ENCODE measurements at regions not wholly inside any gene's neighbourhood (a gene's known extent, or its start where the extent isn't known, plus 50 kb on each side); places are given as distances from the start of the nearest gene placed in this dataset.

DNA sequence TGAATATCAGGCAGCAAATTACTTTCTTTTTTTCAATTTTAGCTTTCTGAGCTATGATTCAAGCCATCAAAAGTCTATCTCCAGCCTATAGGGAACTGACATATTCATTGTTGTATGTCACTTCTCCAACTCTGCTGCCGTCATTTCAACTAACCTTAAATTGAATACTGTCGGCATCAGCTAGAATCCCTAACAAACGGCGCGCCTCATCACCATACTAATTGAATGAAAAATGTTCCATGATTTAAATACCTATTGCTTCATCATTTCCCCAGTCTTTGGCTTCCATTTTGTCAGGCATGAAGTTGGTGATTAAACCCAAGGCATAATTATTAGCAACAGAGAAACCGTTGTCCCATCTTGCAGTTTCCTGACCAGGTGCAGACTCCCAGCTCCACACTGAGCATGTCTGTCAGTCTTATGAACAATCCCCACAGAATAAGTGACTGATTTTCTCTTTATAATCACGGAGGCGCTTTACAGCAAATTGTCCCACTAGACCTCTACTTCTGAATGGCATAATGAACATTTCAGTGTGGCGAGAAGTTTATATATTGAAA is 83.5 kb upstream of the NPY start:
- TF ChIP-seq, protein P1, sequence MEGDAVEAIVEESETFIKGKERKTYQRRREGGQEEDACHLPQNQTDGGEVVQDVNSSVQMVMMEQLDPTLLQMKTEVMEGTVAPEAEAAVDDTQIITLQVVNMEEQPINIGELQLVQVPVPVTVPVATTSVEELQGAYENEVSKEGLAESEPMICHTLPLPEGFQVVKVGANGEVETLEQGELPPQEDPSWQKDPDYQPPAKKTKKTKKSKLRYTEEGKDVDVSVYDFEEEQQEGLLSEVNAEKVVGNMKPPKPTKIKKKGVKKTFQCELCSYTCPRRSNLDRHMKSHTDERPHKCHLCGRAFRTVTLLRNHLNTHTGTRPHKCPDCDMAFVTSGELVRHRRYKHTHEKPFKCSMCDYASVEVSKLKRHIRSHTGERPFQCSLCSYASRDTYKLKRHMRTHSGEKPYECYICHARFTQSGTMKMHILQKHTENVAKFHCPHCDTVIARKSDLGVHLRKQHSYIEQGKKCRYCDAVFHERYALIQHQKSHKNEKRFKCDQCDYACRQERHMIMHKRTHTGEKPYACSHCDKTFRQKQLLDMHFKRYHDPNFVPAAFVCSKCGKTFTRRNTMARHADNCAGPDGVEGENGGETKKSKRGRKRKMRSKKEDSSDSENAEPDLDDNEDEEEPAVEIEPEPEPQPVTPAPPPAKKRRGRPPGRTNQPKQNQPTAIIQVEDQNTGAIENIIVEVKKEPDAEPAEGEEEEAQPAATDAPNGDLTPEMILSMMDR (IDR thresholded peaks at IDR 0.05): no peak

DNA sequence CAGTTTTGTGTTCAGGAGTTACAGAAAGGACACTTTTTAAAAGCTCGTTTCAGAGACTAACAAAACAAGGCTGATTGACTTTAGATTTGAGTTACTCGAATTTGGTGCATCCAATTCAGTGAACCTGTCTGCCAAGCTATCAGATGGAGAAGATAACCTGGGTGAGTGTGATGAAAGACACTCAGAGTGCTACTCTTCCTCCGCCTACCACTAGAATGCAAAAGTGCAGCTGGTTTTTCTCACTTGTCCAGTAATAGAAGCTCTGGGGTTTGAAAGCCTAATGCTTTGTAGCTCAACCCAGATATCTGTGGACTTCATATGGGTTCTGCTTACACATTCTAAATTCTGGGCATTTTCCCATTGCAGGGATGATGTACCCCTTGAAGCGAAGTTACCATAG is 82.8 kb upstream of the NPY start:
- TF ChIP-seq, protein P1 (IDR thresholded peaks at IDR 0.05): no peak

DNA sequence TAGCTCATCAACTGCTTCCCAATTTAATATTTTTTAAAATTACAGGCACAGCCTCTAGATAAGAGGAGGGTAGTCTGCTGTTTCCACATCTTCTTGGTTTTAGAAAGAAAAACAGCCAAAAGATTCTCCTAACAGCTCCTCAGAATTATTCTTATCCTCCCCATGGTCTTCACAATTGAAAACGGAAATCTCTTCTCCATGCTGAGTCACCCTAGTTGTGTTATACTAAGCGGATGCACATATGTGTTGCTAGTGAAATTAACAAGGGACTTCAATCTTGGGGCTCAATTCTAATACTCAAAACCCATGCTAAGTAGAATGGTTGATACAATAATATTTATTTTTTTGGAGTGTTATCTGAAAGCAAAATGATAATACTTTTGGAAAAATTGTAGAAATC is 71.9 kb upstream of the NPY start:
- TF ChIP-seq, protein P1 (IDR thresholded peaks at IDR 0.05): no peak

DNA sequence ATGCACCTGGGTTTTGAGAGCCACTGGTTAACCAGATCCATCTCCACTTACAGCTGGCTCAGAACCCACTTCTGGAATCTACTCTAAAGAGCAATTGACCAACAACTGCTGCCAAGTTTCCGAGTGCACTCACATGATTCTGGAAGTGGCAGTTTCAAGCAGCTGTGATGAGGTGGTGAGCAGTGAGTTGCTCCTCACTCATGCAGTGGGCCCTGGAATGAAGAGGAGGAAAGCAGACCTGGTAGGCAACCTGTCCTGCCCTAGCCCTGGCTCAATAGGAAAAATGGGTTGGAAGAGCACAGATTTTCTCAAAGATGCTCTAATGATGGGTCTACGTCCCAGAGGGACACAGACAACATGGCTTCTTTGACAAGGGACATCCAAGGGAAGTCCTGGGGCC is 70.7 kb upstream of the NPY start:
- TF ChIP-seq, protein P1 (IDR thresholded peaks at IDR 0.05): no peak

DNA sequence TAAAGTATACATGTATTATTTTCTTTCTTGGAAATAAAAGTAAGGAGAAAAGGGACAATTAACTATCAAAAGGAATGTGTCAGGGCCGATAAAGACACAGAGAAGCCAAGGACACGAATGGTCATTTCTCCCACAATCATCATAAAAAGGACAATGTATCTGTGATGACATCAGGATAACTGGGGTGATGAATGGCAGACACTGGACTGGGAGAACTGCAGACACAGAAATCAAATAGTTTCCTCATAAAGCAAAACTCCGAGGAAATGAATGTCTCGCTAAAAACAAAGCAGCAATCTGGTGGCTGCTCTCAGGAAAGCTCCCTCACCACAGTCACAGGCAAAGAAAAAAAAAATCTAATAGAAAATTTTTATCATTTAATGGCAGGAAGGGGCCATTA is 69.3 kb upstream of the NPY start:
- TF ChIP-seq, protein P1 (IDR thresholded peaks at IDR 0.05): no peak

DNA sequence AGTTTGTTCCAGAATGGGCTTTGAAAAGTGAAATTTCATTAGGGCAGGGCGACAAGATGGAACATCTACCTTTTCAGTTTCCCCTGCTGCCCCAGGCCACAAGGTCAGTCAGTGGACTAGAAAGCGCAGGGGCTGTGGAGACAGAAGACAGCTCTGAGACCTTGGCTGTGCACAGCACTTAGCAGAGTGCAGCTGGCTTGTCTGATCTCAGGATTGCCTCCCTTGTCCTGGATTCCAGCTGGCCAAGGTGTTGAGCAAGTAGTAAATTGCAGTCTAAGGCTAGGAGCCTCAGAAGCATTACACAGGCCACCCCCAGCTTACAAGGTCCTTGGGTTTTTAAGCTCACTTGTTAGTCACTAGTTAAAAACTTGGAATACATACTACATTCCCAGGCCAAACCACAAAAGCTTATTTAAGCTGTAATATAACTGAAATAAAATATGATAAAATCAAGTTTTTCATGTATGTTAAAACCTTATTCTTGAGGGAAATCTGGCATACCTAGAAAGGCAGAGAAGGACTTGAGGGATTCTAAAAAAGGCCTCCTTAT is 67.3 kb upstream of the NPY start:
- TF ChIP-seq, protein P1 (IDR thresholded peaks at IDR 0.05): no peak

DNA sequence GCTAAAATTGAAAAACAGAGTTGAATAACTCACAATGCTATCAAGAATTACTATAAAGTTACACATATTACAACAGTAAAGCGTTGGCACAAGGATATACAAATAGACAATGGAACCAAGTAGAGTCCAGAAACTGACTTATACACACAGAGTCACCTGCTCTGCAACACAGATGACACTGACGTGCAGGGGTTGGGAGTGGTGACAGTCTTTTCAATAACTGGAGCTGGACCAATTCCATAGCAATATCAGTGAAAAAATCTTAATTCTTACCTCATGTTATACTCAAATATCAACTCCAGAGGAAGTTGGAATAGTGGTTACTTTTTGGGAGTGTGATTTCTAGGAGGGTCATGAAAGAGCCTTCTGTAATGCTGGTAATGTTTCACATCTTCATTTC is 62.5 kb upstream of the NPY start:
- TF ChIP-seq, protein P1 (IDR thresholded peaks at IDR 0.05): no peak

DNA sequence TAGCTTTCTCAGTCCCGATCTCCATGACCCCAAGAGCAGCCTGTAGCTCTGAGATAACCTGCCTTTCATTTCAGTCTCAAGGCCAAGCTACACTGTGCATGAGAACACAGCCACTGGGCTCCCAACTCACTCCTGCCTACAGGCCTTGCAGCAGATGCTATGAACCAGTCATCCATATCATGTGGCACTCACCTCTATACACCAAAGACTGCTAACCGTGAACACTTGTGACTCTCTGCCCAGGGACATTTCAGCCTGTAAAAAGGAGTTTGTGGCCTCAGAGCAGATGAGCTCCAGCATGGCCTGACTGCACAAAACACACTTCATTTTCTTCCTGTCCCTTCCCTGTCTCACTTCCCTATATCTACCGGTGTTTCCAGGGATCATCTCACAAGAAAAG is 56.9 kb upstream of the NPY start:
- TF ChIP-seq, protein P1 (IDR thresholded peaks at IDR 0.05): no peak
